Testis (tissue), 2 donors: ENCODE measurements at regions not wholly inside any gene's neighbourhood (a gene's known extent, or its start where the extent isn't known, plus 50 kb on each side); places are given as distances from the start of the nearest gene placed in this dataset.

ENCODE experiments used
- CTCF ChIP-seq, 3 experiments: fragments of 450-650 bp in 2 of 3; fragments of 200-600 bp in 1 of 3; sonication (generic) in 1 of 3; IDR thresholded peaks; one replicate each; pipeline ENCODE4 v1.5.1; 2016 to 2019; ENCODE audit warnings: antibody characterized with exemption in 3 of 3, mild to moderate bottlenecking in 2 of 3, moderate library complexity in 1 of 3
- POLR2A ChIP-seq: fragments of 450-650 bp; IDR thresholded peaks from one replicate; pipeline ENCODE4 v1.6.1; 2017; ENCODE audit warnings: antibody characterized with exemption, mild to moderate bottlenecking, moderate library complexity

GRCh38 chr14:85996551-85996950 is 466.6 kb downstream of the FLRT2 start:
- no peak for TF ChIP-seq POLR2A
- TF ChIP-seq CTCF (IDR thresholded peaks at IDR 0.05), result no peak
